ENCODE measurements at regions not wholly inside any gene's neighbourhood (a gene's known extent, or its start where the extent isn't known, plus 50 kb on each side); places are given as distances from the start of the nearest gene placed in this dataset.

GRCh38 chr9:16215353-16215680 lies 655.2 kb downstream of the BNC2 start:
- TF ChIP-seq CTCF (IDR thresholded peaks at IDR 0.05; ENCODE audit: borderline replicate concordance, control extremely low read depth, extremely low read depth, insufficient read depth, missing control alignments), result no peak
- in situ Hi-C loops (cut with MboI; ENCODE audit: low sequenced_read_pairs, unreplicated experiment), result no loop called here
- no peak for DNase-seq (ENCODE audit: low spot score)

GRCh38 chr9:16217943-16218701 lies 652.3 kb downstream of the BNC2 start:
- TF ChIP-seq CTCF (IDR thresholded peaks at IDR 0.05; ENCODE audit: borderline replicate concordance, control extremely low read depth, extremely low read depth, insufficient read depth, missing control alignments), result no peak
- in situ Hi-C loops (cut with MboI; ENCODE audit: low sequenced_read_pairs, unreplicated experiment), result no loop called here
- no peak for DNase-seq (ENCODE audit: low spot score)

- in situ Hi-C loops (cut with MboI; ENCODE audit: low sequenced_read_pairs, unreplicated experiment), result no loop called here
- DNase-seq (ENCODE audit: low spot score), result no peak
- TF ChIP-seq CTCF (IDR thresholded peaks at IDR 0.05; ENCODE audit: borderline replicate concordance, control extremely low read depth, extremely low read depth, insufficient read depth, missing control alignments), result no peak
These were observed 649.1 kb downstream of the BNC2 start for GRCh38 chr9:16221366-16221765.

- DNase-seq (ENCODE audit: low spot score), result no peak
- in situ Hi-C loops (cut with MboI; ENCODE audit: low sequenced_read_pairs, unreplicated experiment), result no loop called here
- no peak for TF ChIP-seq CTCF (IDR thresholded peaks at IDR 0.05; ENCODE audit: borderline replicate concordance, control extremely low read depth, extremely low read depth, insufficient read depth, missing control alignments)
These were observed 648.5 kb downstream of the BNC2 start for GRCh38 chr9:16221822-16222547.

- no peak for TF ChIP-seq CTCF (IDR thresholded peaks at IDR 0.05; ENCODE audit: borderline replicate concordance, control extremely low read depth, extremely low read depth, insufficient read depth, missing control alignments)
- in situ Hi-C loops (cut with MboI; ENCODE audit: low sequenced_read_pairs, unreplicated experiment), result no loop called here
These were observed 647.2 kb downstream of the BNC2 start for GRCh38 chr9:16223074-16223871.

GRCh38 chr9:16230731-16231130 lies 639.7 kb downstream of the BNC2 start:
- DNase-seq (ENCODE audit: low spot score), result no peak
- in situ Hi-C loops (cut with MboI; ENCODE audit: low sequenced_read_pairs, unreplicated experiment), result no loop called here

More at GRCh38 chr9:16223074-16223871, 647.2 kb downstream of the BNC2 start:
- no peak for DNase-seq (ENCODE audit: low spot score)

More at GRCh38 chr9:16230731-16231130, 639.7 kb downstream of the BNC2 start:
- TF ChIP-seq CTCF (IDR thresholded peaks at IDR 0.05; ENCODE audit: borderline replicate concordance, control extremely low read depth, extremely low read depth, insufficient read depth, missing control alignments), result no peak

All from GM13976 (cell line).